Kidney epithelial cell (primary cell): ENCODE measurements at regions not wholly inside any gene's neighbourhood (a gene's known extent, or its start where the extent isn't known, plus 50 kb on each side); places are given as distances from the start of the nearest gene placed in this dataset.

Experiments
- DNase-seq: peaks from one replicate; pipeline ENCODE4 v3.0.0-alpha.2; 2010; ENCODE audit warnings: low read depth
- H3K27me3 ChIP-seq: 2 replicates; pipeline ENCODE4 v1.6.0; 2011; ENCODE audit warnings: low read length; ENCODE audit not compliant: control insufficient read depth, insufficient read depth
- H3K36me3 ChIP-seq: 2 replicates; pipeline ENCODE4 v1.5.1; 2011; ENCODE audit warnings: low read length; ENCODE audit not compliant: control insufficient read depth, insufficient read depth
- H3K4me3 ChIP-seq: 2 replicates; pipeline ENCODE4 v1.5.1; 2011; ENCODE audit warnings: low read depth, mild to moderate bottlenecking, control low read depth, low read length
- TF ChIP-seq, protein P1 (sequence below): IDR thresholded peaks from 2 replicates; pipeline ENCODE4 v1.5.1; 2011; ENCODE audit warnings: mild to moderate bottlenecking, moderate library complexity, low read length, control low read depth, inconsistent platforms; ENCODE audit not compliant: insufficient read depth, poor library complexity, severe bottlenecking

DNA sequence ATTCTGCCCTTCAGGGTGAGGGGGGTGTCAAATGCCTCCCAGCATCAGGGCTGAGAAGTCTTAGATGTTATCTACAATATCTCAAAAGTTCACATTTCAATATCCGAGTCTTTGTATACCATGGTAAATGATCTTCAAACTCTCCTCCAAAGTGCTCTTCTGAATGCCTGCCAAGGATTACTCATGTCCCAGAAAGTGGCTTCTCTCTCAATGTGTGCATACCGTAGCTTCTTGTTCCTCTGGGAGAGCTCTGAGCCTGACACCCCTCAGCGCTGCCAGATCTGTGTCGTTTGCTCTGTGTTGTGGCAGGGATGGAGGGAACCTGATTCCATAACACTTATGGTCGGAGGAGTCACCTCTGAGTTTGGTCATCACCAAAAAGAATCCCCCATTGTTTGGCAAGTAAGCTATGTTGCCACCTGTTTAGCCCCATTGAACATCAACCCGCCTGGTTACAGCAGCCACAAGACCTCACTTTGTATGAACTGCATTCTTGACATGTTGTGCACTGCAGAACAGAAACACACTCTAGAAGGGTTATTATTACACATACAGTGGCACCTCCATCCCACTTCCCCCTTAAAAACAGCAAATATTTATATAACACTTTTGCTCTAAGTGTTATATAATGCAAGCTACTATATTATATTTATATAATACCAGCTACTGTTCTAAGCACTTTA lies 163.1 kb upstream of the MIR17HG start:
- Histone ChIP-seq H3K27me3 (no peaks in the 10 kb centered on the region), H3K4me3 (no peak overlapping the region), H3K36me3 (no peaks in the 10 kb centered on the region)
- TF ChIP-seq, protein P1, sequence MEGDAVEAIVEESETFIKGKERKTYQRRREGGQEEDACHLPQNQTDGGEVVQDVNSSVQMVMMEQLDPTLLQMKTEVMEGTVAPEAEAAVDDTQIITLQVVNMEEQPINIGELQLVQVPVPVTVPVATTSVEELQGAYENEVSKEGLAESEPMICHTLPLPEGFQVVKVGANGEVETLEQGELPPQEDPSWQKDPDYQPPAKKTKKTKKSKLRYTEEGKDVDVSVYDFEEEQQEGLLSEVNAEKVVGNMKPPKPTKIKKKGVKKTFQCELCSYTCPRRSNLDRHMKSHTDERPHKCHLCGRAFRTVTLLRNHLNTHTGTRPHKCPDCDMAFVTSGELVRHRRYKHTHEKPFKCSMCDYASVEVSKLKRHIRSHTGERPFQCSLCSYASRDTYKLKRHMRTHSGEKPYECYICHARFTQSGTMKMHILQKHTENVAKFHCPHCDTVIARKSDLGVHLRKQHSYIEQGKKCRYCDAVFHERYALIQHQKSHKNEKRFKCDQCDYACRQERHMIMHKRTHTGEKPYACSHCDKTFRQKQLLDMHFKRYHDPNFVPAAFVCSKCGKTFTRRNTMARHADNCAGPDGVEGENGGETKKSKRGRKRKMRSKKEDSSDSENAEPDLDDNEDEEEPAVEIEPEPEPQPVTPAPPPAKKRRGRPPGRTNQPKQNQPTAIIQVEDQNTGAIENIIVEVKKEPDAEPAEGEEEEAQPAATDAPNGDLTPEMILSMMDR = no peak
- DNase-seq = no peak

GRCh38 chr13:91185294-91185863 lies 162.1 kb upstream of the MIR17HG start:
- Histone ChIP-seq H3K36me3 (no peaks in the 10 kb centered on the region), H3K27me3 (no peaks in the 10 kb centered on the region), H3K4me3 (no peak overlapping the region)
- no peak for DNase-seq
- TF ChIP-seq, protein P1 = peak; percentile 22

- Histone ChIP-seq H3K36me3 (no peaks in the 10 kb centered on the region), H3K27me3 (no peaks in the 10 kb centered on the region), H3K4me3 (no peak overlapping the region)
- no peak for DNase-seq
- TF ChIP-seq, protein P1 = no peak
Observed at GRCh38 chr13:91187522-91187921, 160.0 kb upstream of the MIR17HG start.

DNA sequence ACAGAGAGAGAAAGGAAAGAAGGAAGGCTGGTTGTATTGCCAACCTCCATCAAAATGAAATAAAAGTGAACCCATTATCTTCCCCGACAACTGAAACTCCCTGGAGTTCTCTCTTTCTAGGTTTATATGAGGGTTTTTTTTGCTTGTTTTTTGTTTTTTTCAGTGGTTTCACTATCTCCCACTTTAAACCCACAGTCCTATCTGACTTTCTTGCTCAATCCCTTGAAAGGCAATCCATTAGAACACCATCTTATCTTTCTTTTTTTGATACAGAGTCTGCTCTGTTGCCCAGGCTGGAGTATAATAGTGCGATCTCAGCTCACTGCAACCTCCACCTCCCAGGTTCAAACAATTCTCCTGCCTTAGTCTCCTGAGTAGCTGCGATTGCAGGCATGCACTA lies 158.0 kb upstream of the MIR17HG start:
- TF ChIP-seq, protein P1 = no peak

DNA sequence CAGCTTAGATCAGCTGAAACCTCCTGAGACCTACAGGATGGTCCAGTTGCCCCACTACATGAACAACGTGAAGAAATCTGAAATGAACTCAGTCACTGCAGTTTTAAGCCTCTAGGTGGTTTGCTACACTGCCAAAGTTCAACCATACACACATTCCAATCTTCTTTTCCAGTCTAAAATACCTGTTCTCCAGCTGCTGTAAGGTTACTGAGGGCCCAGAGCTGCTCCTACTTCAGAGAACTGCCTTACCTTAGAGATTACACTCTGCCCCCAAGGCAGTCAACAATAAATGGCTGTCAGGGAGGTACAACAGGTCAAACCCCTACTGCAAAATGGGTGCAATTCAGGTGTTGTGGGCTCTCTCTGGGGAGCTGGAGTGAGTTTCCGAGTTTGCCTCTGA lies 154.1 kb upstream of the MIR17HG start:
- DNase-seq = no peak
- Histone ChIP-seq H3K4me3 (no peak overlapping the region), H3K27me3 (no peaks in the 10 kb centered on the region), H3K36me3 (no peaks in the 10 kb centered on the region)
- TF ChIP-seq, protein P1 = no peak

More for the DNA sequence above, 158.0 kb upstream of the MIR17HG start:
- DNase-seq = no peak
- no peaks in the 10 kb centered on the region for H3K36me3 ChIP-seq
- H3K4me3 ChIP-seq = no peak overlapping the region
- no peaks in the 10 kb centered on the region for H3K27me3 ChIP-seq

- H3K27me3 ChIP-seq = no peaks in the 10 kb centered on the region
- H3K4me3 ChIP-seq = no peak overlapping the region
- TF ChIP-seq, protein P1 = no peak
- DNase-seq = no peak
- H3K36me3 ChIP-seq = no peaks in the 10 kb centered on the region
Observed at GRCh38 chr13:91195789-91196188, 151.7 kb upstream of the MIR17HG start.
